ENCODE measurements at regions not wholly inside any gene's neighbourhood (a gene's known extent, or its start where the extent isn't known, plus 50 kb on each side); places are given as distances from the start of the nearest gene placed in this dataset.

DNA sequence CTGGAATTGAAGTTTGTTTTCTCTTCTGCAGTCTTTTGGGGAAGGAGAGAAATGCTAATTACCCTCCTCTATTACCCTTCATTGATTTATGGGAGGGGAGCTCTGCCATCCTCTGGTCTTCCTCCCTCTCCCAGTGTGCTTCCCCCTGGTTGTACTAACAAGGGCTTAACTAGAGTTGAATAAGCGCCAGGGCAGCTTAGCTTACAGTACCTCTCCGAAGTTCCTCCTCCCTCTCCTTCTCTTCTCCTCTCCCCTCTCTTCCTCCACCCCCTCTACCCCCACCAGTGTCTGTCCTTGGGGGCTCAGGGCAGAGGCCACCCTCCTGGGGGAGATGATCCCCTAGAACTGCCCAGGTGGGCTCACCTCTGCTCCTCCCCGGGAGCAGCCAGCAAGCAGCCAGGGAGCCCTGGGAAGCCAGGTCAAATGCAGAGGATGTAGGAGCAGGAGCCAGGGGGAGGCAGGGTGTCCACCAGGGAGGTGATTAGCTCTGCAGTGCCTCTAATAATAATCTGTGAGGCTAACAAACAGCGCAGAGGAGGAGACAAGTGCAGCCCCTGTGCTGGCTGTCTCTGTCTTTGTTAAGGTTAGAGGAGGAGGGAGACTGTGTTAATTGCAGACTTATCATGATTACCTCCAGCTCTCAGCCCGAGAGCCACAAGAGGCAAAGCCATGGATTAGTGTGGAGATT lies 191.6 kb upstream of the CADM1 start:
- no peak for DNase-seq (ENCODE audit: low read depth)

GRCh38 chr11:115693002-115693401 lies 188.8 kb upstream of the CADM1 start:
- DNase-seq (ENCODE audit: low read depth): no peak

GRCh38 chr11:115691030-115691429 lies 186.8 kb upstream of the CADM1 start:
- DNase-seq (ENCODE audit: low read depth): no peak

DNA sequence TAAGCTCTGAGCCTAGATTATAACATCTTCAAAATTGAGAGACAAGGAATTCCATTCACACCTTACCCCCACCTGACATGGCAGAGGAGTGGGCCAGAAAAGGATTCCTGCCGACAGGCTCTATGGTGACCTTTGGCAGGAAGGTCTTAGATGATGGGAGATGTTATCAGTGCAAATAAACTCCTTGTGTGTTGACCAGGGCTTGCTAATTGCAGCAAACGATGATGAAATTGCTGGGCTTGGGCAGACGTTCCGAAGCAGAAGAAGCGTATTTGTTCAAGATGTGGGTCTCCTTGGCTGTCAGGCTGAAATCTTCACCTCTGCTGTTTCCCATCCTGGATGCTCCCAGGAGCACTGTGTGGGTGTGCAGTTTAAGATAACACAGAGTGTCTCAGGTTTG lies 183.7 kb upstream of the CADM1 start:
- DNase-seq (ENCODE audit: low read depth): no peak

DNA sequence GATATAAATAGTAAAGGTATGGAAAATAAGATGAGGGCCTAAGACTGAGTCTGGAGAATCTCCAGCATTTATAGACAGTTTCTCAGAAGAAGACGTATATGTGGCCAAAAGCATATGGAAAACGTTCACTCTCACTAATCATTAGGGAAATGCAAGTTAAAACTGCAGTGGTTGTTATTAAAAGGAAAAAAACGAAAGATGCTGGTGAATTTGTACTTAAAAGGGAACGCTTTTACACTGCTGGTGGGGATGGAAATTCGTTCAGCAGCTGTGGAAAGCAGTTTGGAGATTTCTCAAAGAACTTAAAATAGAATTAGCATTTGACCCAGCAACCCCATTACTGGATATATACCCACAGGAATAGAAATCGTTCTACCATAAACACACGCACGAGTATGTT lies 180.5 kb upstream of the CADM1 start:
- DNase-seq (ENCODE audit: low read depth): no peak

GRCh38 chr11:115684135-115684534 lies 179.9 kb upstream of the CADM1 start:
- no peak for DNase-seq (ENCODE audit: low read depth)

GRCh38 chr11:115682888-115683287 lies 178.7 kb upstream of the CADM1 start:
- no peak for DNase-seq (ENCODE audit: low read depth)

- no peak for DNase-seq (ENCODE audit: low read depth)
Measured at GRCh38 chr11:115682101-115682500, 177.9 kb upstream of the CADM1 start.

DNA sequence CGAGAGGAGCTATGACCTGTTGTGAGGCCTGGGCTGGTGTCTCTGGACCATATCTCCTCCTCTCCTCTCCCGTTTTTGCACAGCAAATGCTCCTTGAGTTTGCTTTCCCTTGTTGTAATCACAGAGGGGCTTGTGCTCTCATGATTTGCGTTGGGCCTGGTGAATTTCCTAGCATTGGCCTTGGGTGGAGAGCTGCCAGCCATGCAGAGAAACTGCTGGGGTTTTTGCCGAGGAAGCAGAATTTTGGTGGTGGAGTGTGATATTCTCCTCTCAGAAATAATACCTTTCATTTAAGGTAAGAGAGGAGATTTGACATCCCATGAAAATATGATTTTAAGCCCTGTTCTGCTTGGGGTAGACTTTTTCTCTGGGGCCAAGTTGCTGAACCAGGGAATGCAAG lies 175.7 kb upstream of the CADM1 start:
- no peak for DNase-seq (ENCODE audit: low read depth)

GRCh38 chr11:115678942-115679341 lies 174.7 kb upstream of the CADM1 start:
- no peak for DNase-seq (ENCODE audit: low read depth)

GRCh38 chr11:115677190-115677589 lies 173.0 kb upstream of the CADM1 start:
- no peak for DNase-seq (ENCODE audit: low read depth)

DNA sequence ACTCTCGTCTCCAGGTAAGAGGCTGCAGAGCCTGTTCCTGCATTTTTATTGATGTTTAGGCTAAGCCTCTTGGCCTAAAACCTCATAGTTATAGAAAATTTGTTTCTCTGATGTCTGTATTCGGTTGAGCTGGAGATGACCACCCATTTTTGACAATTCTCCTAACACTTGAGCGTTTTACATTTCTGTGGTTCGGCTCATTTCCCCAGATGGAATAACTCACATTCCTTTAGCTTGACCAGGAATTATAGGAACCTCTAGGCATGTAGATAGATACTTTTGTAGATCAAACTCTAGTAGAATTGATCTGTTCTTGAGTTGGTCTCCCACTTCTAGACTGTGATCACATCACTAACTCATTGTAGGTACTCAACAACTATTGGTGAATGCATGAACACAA lies 172.6 kb upstream of the CADM1 start:
- no peak for DNase-seq (ENCODE audit: low read depth)

- no peak for DNase-seq (ENCODE audit: low read depth)
Measured at GRCh38 chr11:115676206-115676605, 172.0 kb upstream of the CADM1 start.

DNA sequence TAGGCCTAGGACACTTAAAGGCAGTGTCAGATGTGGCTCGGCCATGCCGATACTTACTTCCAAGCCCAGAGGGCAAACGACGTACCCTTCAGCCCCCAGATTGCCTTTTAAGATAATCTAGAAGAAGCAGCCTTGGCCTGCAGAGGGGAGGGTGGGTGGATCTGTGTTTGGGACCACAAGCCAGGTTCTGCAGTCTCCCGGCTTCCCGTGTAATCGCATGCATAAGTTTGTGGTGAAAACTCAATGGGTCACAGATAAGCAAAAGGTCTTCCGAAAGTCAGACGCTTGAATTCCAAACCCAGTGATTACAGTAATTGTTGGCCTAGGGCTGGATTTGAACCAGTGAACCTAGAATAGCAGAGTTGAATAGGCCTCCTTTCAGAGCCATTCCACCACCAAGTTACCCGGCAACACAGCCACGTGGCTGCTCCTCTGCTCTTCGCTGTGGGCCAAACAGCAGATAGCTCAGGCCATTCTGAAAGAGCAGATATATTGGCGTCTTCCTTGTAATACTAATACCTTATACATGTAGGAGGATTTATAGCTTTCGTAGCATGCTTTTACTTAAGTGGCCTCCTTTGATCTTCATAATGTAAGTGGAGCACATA lies 170.8 kb upstream of the CADM1 start:
- no peak for DNase-seq (ENCODE audit: low read depth)

- DNase-seq (ENCODE audit: low read depth): no peak
Measured at GRCh38 chr11:115674176-115674936, 170.1 kb upstream of the CADM1 start.

DNA sequence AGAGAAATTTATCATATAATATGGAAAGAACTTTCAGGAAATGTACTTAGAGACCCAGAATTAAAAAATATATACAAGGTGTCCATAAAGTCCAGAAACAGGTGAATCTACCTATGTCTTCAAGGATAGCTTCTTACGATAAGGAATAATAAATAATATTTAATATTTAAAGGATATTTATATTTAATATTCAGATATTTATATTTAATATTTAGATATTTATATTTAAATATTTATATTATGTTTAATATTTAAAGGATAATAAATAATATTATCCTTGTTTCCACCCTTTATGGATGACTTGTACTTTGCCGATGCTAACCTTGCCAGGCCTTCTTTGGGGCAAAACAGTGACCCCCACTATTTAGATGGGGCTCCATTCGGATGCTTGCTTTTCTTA lies 169.5 kb upstream of the CADM1 start:
- DNase-seq (ENCODE audit: low read depth): no peak

DNA sequence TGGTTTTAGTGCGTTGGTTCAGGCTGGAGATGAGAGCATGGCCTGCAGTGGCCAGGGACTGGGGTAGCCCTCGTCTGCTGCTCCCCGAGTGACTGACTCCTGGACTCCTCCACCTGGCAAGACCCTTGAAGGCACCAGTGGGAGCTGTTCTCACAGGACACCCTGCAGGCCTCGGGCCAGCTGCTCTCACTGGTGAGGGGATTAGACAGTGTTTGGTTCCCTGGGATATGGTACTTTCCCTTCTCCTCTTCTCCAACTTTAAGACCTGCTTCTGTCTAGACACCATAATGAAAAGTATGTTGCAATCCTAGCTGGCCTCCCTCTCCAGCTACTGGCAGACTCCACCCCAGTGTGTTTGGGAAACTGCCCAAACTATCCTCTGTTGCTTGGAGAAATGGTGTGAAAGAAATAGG lies 168.8 kb upstream of the CADM1 start:
- no peak for DNase-seq (ENCODE audit: low read depth)

DNA sequence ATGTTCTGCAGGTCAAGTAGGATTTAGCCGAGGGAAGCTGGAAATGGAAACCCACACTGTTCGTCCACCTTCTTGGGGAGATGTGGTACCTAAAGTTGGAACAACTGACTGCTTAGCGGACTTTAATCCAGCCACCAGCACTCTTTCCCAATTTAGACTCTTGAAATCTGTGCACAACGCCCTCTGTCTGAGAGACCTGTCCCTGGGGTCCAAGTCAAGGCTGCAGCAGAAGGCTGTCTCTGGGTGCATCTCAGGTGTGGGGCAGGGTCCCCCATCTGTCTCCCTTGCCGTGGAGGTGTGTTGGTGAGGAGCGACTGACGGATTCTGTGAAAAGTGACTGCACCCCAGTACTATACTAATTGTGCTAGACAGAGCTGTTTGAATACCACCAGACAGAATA lies 168.2 kb upstream of the CADM1 start:
- no peak for DNase-seq (ENCODE audit: low read depth)

- no peak for DNase-seq (ENCODE audit: low read depth)
Measured at GRCh38 chr11:115670538-115671205, 166.5 kb upstream of the CADM1 start.

DNA sequence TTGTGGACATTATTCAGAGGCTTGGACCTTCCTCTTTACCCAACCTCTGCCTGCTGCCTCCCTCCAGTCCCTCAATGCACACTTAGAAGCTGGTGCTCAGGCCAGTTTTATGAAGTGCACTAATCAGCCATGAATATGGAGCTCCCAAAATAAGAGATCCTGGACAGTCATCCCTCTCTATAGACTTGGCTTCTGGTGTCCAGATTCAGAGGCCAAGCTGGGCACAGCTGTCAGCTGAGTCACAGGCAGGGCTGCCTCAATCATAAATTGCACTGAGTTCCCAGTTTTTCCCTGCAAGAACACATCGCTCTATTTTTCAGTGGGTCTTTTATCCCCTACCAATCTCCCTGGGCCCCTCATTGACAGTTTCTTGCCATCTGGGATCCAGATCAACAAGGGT lies 161.7 kb upstream of the CADM1 start:
- no peak for DNase-seq (ENCODE audit: low read depth)

- no peak for DNase-seq (ENCODE audit: low read depth)
Measured at GRCh38 chr11:115665175-115665821, 161.1 kb upstream of the CADM1 start.

DNA sequence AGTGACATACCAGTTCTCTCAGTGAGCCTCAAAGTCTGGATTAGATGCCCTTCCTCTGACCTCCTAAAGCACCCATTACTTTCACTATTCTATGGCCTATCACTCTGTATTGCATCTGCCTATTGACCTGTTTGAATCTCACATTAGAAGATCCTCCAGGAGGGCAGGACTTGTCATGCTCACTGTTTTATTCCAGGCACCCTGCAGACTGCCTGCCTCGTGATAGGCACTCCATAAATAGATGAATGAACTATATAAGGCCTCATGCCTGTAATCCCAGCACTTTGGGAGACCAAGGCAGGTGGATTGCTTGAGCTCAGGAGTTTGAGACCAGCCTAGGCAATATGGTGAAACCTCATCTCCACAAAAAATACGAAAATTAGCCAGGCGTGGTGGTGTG lies 160.1 kb upstream of the CADM1 start:
- no peak for DNase-seq (ENCODE audit: low read depth)

All from activated T-cell treated with anti-CD3 and anti-CD28 coated beads for 24 hours (primary cell).